Cardiac septum (tissue), 1 donor: ENCODE measurements at regions not wholly inside any gene's neighbourhood (a gene's known extent, or its start where the extent isn't known, plus 50 kb on each side); places are given as distances from the start of the nearest gene placed in this dataset.

ENCODE experiments used
- DNase-seq: peaks from one replicate; pipeline ENCODE4 v3.0.0-alpha.2; 2020; ENCODE audit warnings: low spot score
- intact Hi-C: fragments of 100-400 bp; cut with DNase I; formaldehyde crosslinking; loops from one replicate; pipeline ENCODE4 v1.14.0; 2022
- donor health status: DM: no; HTN: no; CAD: no.

GRCh38 chr2:14288016-14288415, 344.5 kb upstream of the LRATD1 start:
- no peak for DNase-seq
- intact Hi-C loops: no loop called here

GRCh38 chr2:14292964-14293363, 339.6 kb upstream of the LRATD1 start:
- no peak for DNase-seq
- intact Hi-C loops: no loop called here

- DNase-seq: no peak
- intact Hi-C loops: no loop called here
These were observed 335.2 kb upstream of the LRATD1 start for GRCh38 chr2:14297340-14297739.

GRCh38 chr2:14297906-14298305, 334.6 kb upstream of the LRATD1 start:
- intact Hi-C loops: no loop called here
- no peak for DNase-seq

GRCh38 chr2:14301331-14301730, 331.2 kb upstream of the LRATD1 start:
- intact Hi-C loops: no loop called here
- no peak for DNase-seq

GRCh38 chr2:14303366-14304115, 329.0 kb upstream of the LRATD1 start:
- DNase-seq: no peak
- intact Hi-C loops: no loop called here

GRCh38 chr2:14304326-14304725, 328.2 kb upstream of the LRATD1 start:
- DNase-seq: no peak
- intact Hi-C loops: no loop called here

- DNase-seq: no peak
- intact Hi-C loops: no loop called here
These were observed 326.2 kb upstream of the LRATD1 start for GRCh38 chr2:14306268-14306861.

- intact Hi-C loops: no loop called here
- DNase-seq: no peak
These were observed 319.2 kb upstream of the LRATD1 start for GRCh38 chr2:14313341-14313740.

- DNase-seq: no peak
- intact Hi-C loops: no loop called here
These were observed 315.9 kb upstream of the LRATD1 start for GRCh38 chr2:14316594-14316993.

- intact Hi-C loops: no loop called here
- DNase-seq: no peak
These were observed 311.2 kb upstream of the LRATD1 start for GRCh38 chr2:14321357-14321756.

- no peak for DNase-seq
- intact Hi-C loops: no loop called here
These were observed 310.2 kb upstream of the LRATD1 start for GRCh38 chr2:14322306-14322705.

GRCh38 chr2:14324308-14324707, 308.2 kb upstream of the LRATD1 start:
- intact Hi-C loops: no loop called here
- no peak for DNase-seq

GRCh38 chr2:14330884-14331283, 301.6 kb upstream of the LRATD1 start:
- intact Hi-C loops: no loop called here
- DNase-seq: no peak

- intact Hi-C loops: no loop called here
These were observed 295.6 kb upstream of the LRATD1 start for GRCh38 chr2:14336759-14337382.

GRCh38 chr2:14340703-14341102, 291.8 kb upstream of the LRATD1 start:
- intact Hi-C loops: no loop called here
- DNase-seq: no peak

More at GRCh38 chr2:14336759-14337382, 295.6 kb upstream of the LRATD1 start:
- no peak for DNase-seq

- DNase-seq: no peak
- intact Hi-C loops: no loop called here
These were observed 290.2 kb upstream of the LRATD1 start for GRCh38 chr2:14342313-14342712.

GRCh38 chr2:14344355-14344754, 288.2 kb upstream of the LRATD1 start:
- no peak for DNase-seq
- intact Hi-C loops: no loop called here

- no peak for DNase-seq
- intact Hi-C loops: no loop called here
These were observed 284.3 kb upstream of the LRATD1 start for GRCh38 chr2:14348247-14348646.

- intact Hi-C loops: no loop called here
- DNase-seq: no peak
These were observed 281.7 kb upstream of the LRATD1 start for GRCh38 chr2:14350856-14351255.

GRCh38 chr2:14352067-14352466, 280.4 kb upstream of the LRATD1 start:
- intact Hi-C loops: no loop called here
- DNase-seq: no peak
